ENCODE measurements at regions not wholly inside any gene's neighbourhood (a gene's known extent, or its start where the extent isn't known, plus 50 kb on each side); places are given as distances from the start of the nearest gene placed in this dataset.

DNA sequence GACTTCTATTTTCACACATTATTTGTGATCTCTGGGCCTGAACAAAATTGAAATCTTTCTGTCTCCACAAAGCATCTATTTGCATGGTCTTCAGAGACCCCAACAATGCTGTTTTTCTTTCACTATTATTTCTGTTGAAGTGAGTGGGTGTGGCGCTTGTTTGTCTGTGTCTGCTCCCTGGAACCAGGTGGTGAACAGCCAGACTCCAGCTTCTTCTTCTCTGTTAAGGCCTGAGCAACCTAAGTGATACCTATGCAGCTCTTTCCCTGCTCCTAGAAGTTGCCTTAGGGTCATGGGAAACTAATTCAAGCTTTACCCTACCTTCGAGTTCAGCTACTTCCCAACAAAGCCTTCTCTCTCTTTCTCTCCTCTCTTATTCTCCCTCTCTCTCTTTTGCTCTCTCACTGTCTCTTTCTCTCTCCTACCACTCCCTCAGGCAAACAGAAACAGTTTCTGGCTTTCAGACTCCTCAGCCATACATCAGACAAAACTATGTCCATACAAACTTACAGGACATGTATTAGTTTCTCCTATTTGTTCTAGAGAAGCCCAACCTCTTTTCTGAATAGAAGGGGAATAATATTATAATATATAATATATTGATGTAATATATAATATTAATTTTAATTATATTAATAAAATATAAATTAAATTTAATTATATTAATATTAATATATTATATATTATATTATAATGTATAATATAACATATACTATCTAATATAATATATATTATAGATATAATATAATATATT lies 552.5 kb downstream of the DSC3 start:
- TF ChIP-seq, protein P1, sequence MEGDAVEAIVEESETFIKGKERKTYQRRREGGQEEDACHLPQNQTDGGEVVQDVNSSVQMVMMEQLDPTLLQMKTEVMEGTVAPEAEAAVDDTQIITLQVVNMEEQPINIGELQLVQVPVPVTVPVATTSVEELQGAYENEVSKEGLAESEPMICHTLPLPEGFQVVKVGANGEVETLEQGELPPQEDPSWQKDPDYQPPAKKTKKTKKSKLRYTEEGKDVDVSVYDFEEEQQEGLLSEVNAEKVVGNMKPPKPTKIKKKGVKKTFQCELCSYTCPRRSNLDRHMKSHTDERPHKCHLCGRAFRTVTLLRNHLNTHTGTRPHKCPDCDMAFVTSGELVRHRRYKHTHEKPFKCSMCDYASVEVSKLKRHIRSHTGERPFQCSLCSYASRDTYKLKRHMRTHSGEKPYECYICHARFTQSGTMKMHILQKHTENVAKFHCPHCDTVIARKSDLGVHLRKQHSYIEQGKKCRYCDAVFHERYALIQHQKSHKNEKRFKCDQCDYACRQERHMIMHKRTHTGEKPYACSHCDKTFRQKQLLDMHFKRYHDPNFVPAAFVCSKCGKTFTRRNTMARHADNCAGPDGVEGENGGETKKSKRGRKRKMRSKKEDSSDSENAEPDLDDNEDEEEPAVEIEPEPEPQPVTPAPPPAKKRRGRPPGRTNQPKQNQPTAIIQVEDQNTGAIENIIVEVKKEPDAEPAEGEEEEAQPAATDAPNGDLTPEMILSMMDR (conservative IDR thresholded peaks at IDR 0.05): no peak
- TF ChIP-seq ZFX (IDR thresholded peaks at IDR 0.05): no peak
